ENCODE measurements at regions not wholly inside any gene's neighbourhood (a gene's known extent, or its start where the extent isn't known, plus 50 kb on each side); places are given as distances from the start of the nearest gene placed in this dataset.
"Not testable (repeated sequence)": the region's sequence is repeated elsewhere in the genome, so short reads cannot be mapped to it uniquely, and the experiment has no call there.

- no peaks in the 10 kb centered on the region for H3K9me3 Mint-ChIP-seq (ENCODE audit: unreplicated experiment)
- no peak for DNase-seq (ENCODE audit: extremely low spot score, unreplicated experiment)
- TF ChIP-seq CTCF (IDR thresholded peaks at IDR 0.05), result no peak
- H3K27ac Mint-ChIP-seq (ENCODE audit: unreplicated experiment), result no peak overlapping the region
- no peaks in the 10 kb centered on the region for H3K4me1 Mint-ChIP-seq (ENCODE audit: unreplicated experiment)
- H3K27me3 Mint-ChIP-seq (ENCODE audit: unreplicated experiment), result peaks cover 46% of the 10 kb centered on the region
- no peaks in the 10 kb centered on the region for H3K36me3 Mint-ChIP-seq (ENCODE audit: unreplicated experiment)
- no peak overlapping the region for H3K4me3 Mint-ChIP-seq (ENCODE audit: unreplicated experiment)
Observed at GRCh38 chr2:20949256-20949655, 94.6 kb downstream of the APOB start.

- Mint-ChIP-seq H3K4me3 (ENCODE audit: unreplicated experiment) (no peak overlapping the region), H3K9me3 (ENCODE audit: unreplicated experiment) (no peaks in the 10 kb centered on the region), H3K36me3 (ENCODE audit: unreplicated experiment) (no peaks in the 10 kb centered on the region), H3K27ac (ENCODE audit: unreplicated experiment) (no peak overlapping the region), H3K4me1 (ENCODE audit: unreplicated experiment) (no peaks in the 10 kb centered on the region), H3K27me3 (ENCODE audit: unreplicated experiment) (peaks cover 54% of the 10 kb centered on the region)
- DNase-seq (ENCODE audit: extremely low spot score, unreplicated experiment), result no peak
- no peak for TF ChIP-seq CTCF (IDR thresholded peaks at IDR 0.05)
Observed at GRCh38 chr2:20946468-20946867, 97.4 kb downstream of the APOB start.

- not testable (repeated sequence) for H3K9me3 Mint-ChIP-seq (ENCODE audit: unreplicated experiment); H3K4me1 Mint-ChIP-seq (ENCODE audit: unreplicated experiment); DNase-seq (ENCODE audit: extremely low spot score, unreplicated experiment); H3K27ac Mint-ChIP-seq (ENCODE audit: unreplicated experiment); H3K36me3 Mint-ChIP-seq (ENCODE audit: unreplicated experiment); H3K4me3 Mint-ChIP-seq (ENCODE audit: unreplicated experiment)
- peaks cover 60% of the 10 kb centered on the region for H3K27me3 Mint-ChIP-seq (ENCODE audit: unreplicated experiment)
Observed at GRCh38 chr2:20943721-20944120, 100.2 kb downstream of the APOB start.

GRCh38 chr2:20942646-20943125 is 101.2 kb downstream of the APOB start:
- Mint-ChIP-seq H3K4me3 (ENCODE audit: unreplicated experiment) (no peak overlapping the region), H3K27ac (ENCODE audit: unreplicated experiment) (no peak overlapping the region), H3K4me1 (ENCODE audit: unreplicated experiment) (no peaks in the 10 kb centered on the region), H3K9me3 (ENCODE audit: unreplicated experiment) (no peaks in the 10 kb centered on the region), H3K27me3 (ENCODE audit: unreplicated experiment) (peaks cover 52% of the 10 kb centered on the region), H3K36me3 (ENCODE audit: unreplicated experiment) (no peaks in the 10 kb centered on the region)
- TF ChIP-seq CTCF (IDR thresholded peaks at IDR 0.05), result no peak
- DNase-seq (ENCODE audit: extremely low spot score, unreplicated experiment), result no peak

GRCh38 chr2:20940856-20941255 is 103.0 kb downstream of the APOB start:
- peaks cover 46% of the 10 kb centered on the region for H3K27me3 Mint-ChIP-seq (ENCODE audit: unreplicated experiment)
- no peaks in the 10 kb centered on the region for H3K4me1 Mint-ChIP-seq (ENCODE audit: unreplicated experiment)
- TF ChIP-seq CTCF (IDR thresholded peaks at IDR 0.05), result no peak

More at GRCh38 chr2:20940856-20941255, 103.0 kb downstream of the APOB start:
- no peaks in the 10 kb centered on the region for H3K9me3 Mint-ChIP-seq (ENCODE audit: unreplicated experiment)
- H3K4me3 Mint-ChIP-seq (ENCODE audit: unreplicated experiment), result no peak overlapping the region
- no peak for DNase-seq (ENCODE audit: extremely low spot score, unreplicated experiment)
- no peaks in the 10 kb centered on the region for H3K36me3 Mint-ChIP-seq (ENCODE audit: unreplicated experiment)
- H3K27ac Mint-ChIP-seq (ENCODE audit: unreplicated experiment), result no peak overlapping the region

Measured in osteocyte (in vitro differentiated cells).